ENCODE measurements at regions not wholly inside any gene's neighbourhood (a gene's known extent, or its start where the extent isn't known, plus 50 kb on each side); places are given as distances from the start of the nearest gene placed in this dataset.
A peak's percentile ranks its signal among the peaks of the same experiment; 100 is the strongest.
"Not testable (repeated sequence)": the region's sequence is repeated elsewhere in the genome, so short reads cannot be mapped to it uniquely, and the experiment has no call there.

GRCh38 chr3:162722337-162722736 lies 1225.7 kb downstream of the OTOL1 start:
- Histone ChIP-seq H3K4me3 (ENCODE audit: severe bottlenecking) (no peak overlapping the region), H3K27ac (ENCODE audit: poor library complexity, severe bottlenecking) (no peak overlapping the region)
- TF ChIP-seq CTCF (IDR thresholded peaks at IDR 0.05; ENCODE audit: poor library complexity, severe bottlenecking): no peak

GRCh38 chr3:162722796-162723195 lies 1226.2 kb downstream of the OTOL1 start:
- H3K9me3 ChIP-seq (ENCODE audit: severe bottlenecking); ATAC-seq (ENCODE audit: low read depth); H3K4me1 ChIP-seq (ENCODE audit: insufficient read depth, poor library complexity, severe bottlenecking); DNase-seq (ENCODE audit: low spot score); H3K27me3 ChIP-seq (ENCODE audit: insufficient read depth, poor library complexity, severe bottlenecking); H3K27ac ChIP-seq (ENCODE audit: poor library complexity, severe bottlenecking); H3K4me3 ChIP-seq (ENCODE audit: severe bottlenecking); H3K36me3 ChIP-seq (ENCODE audit: low read depth): not testable (repeated sequence)

More at GRCh38 chr3:162722337-162722736, 1225.7 kb downstream of the OTOL1 start:
- Histone ChIP-seq H3K9me3 (ENCODE audit: severe bottlenecking) (no peaks in the 10 kb centered on the region), H3K4me1 (ENCODE audit: insufficient read depth, poor library complexity, severe bottlenecking) (peaks cover 10% of the 10 kb centered on the region), H3K27me3 (ENCODE audit: insufficient read depth, poor library complexity, severe bottlenecking) (no peaks in the 10 kb centered on the region), H3K36me3 (ENCODE audit: low read depth) (no peaks in the 10 kb centered on the region)
- ATAC-seq (ENCODE audit: low read depth) (no peak), DNase-seq (ENCODE audit: low spot score) (no peak)

- H3K27ac ChIP-seq (ENCODE audit: poor library complexity, severe bottlenecking): no peak overlapping the region
- H3K4me1 ChIP-seq (ENCODE audit: insufficient read depth, poor library complexity, severe bottlenecking): peaks cover 10% of the 10 kb centered on the region
- ATAC-seq (ENCODE audit: low read depth): peak; percentile 68
- no peaks in the 10 kb centered on the region for H3K27me3 ChIP-seq (ENCODE audit: insufficient read depth, poor library complexity, severe bottlenecking)
- DNase-seq (ENCODE audit: low spot score): no peak
- no peaks in the 10 kb centered on the region for H3K36me3 ChIP-seq (ENCODE audit: low read depth)
- H3K4me3 ChIP-seq (ENCODE audit: severe bottlenecking): no peak overlapping the region
- no peak for TF ChIP-seq CTCF (IDR thresholded peaks at IDR 0.05; ENCODE audit: poor library complexity, severe bottlenecking)
- no peaks in the 10 kb centered on the region for H3K9me3 ChIP-seq (ENCODE audit: severe bottlenecking)
Measured at GRCh38 chr3:162729686-162730085, 1233.1 kb downstream of the OTOL1 start.

GRCh38 chr3:162731961-162732360 lies 1235.4 kb downstream of the OTOL1 start:
- not testable (repeated sequence) for H3K27ac ChIP-seq (ENCODE audit: poor library complexity, severe bottlenecking); H3K9me3 ChIP-seq (ENCODE audit: severe bottlenecking); H3K4me1 ChIP-seq (ENCODE audit: insufficient read depth, poor library complexity, severe bottlenecking); DNase-seq (ENCODE audit: low spot score); ATAC-seq (ENCODE audit: low read depth); H3K36me3 ChIP-seq (ENCODE audit: low read depth); H3K4me3 ChIP-seq (ENCODE audit: severe bottlenecking); H3K27me3 ChIP-seq (ENCODE audit: insufficient read depth, poor library complexity, severe bottlenecking)

GRCh38 chr3:162738784-162739183 lies 1242.2 kb downstream of the OTOL1 start:
- no peak for TF ChIP-seq CTCF (IDR thresholded peaks at IDR 0.05; ENCODE audit: poor library complexity, severe bottlenecking)
- Histone ChIP-seq H3K27me3 (ENCODE audit: insufficient read depth, poor library complexity, severe bottlenecking) (no peaks in the 10 kb centered on the region), H3K27ac (ENCODE audit: poor library complexity, severe bottlenecking) (no peak overlapping the region), H3K4me3 (ENCODE audit: severe bottlenecking) (no peak overlapping the region), H3K36me3 (ENCODE audit: low read depth) (no peaks in the 10 kb centered on the region), H3K9me3 (ENCODE audit: severe bottlenecking) (no peaks in the 10 kb centered on the region), H3K4me1 (ENCODE audit: insufficient read depth, poor library complexity, severe bottlenecking) (no peaks in the 10 kb centered on the region)
- DNase-seq (ENCODE audit: low spot score) (no peak), ATAC-seq (ENCODE audit: low read depth) (peak; percentile 42; the same call in 1 of the 3 replicates)

GRCh38 chr3:162740941-162741596 lies 1244.5 kb downstream of the OTOL1 start:
- H3K36me3 ChIP-seq (ENCODE audit: low read depth): no peaks in the 10 kb centered on the region
- H3K9me3 ChIP-seq (ENCODE audit: severe bottlenecking): no peaks in the 10 kb centered on the region
- no peak for TF ChIP-seq CTCF (IDR thresholded peaks at IDR 0.05; ENCODE audit: poor library complexity, severe bottlenecking)
- no peak overlapping the region for H3K4me3 ChIP-seq (ENCODE audit: severe bottlenecking)
- DNase-seq (ENCODE audit: low spot score) (no peak), ATAC-seq (ENCODE audit: low read depth) (no peak)
- no peak overlapping the region for H3K27ac ChIP-seq (ENCODE audit: poor library complexity, severe bottlenecking)
- H3K27me3 ChIP-seq (ENCODE audit: insufficient read depth, poor library complexity, severe bottlenecking): no peaks in the 10 kb centered on the region
- no peaks in the 10 kb centered on the region for H3K4me1 ChIP-seq (ENCODE audit: insufficient read depth, poor library complexity, severe bottlenecking)

Measured in RWPE2 (cell line).